Karpas-422 (cell line): ENCODE measurements at regions not wholly inside any gene's neighbourhood (a gene's known extent, or its start where the extent isn't known, plus 50 kb on each side); places are given as distances from the start of the nearest gene placed in this dataset.
"Not testable (repeated sequence)": the region's sequence is repeated elsewhere in the genome, so short reads cannot be mapped to it uniquely, and the experiment has no call there.

Source experiments
- DNase-seq: peaks from one replicate; pipeline ENCODE4 v3.0.0-alpha.2; 2015
- H2AFZ ChIP-seq: fragments of 200-600 bp; sonication (generic); 2 replicates; pipeline ENCODE4 v1.6.1; 2014; ENCODE audit warnings: antibody characterized with exemption, low read length, mixed read lengths
- H3K27ac ChIP-seq: fragments of 200-600 bp; sonication (generic); 2 replicates; pipeline ENCODE4 v1.5.1; 2014; ENCODE audit warnings: mild to moderate bottlenecking, low read length, moderate library complexity
- H3K27me3 ChIP-seq: fragments of 200-600 bp; sonication (generic); 2 replicates; pipeline ENCODE4 v1.6.1; 2014; ENCODE audit warnings: low read length, mixed read lengths
- H3K36me3 ChIP-seq: fragments of 200-600 bp; sonication (generic); 2 replicates; pipeline ENCODE4 v1.6.1; 2014; ENCODE audit warnings: low read length, mixed read lengths; ENCODE audit not compliant: insufficient read depth
- H3K4me1 ChIP-seq: fragments of 200-600 bp; sonication (generic); 2 replicates; pipeline ENCODE4 v1.6.1; 2014; ENCODE audit warnings: mild to moderate bottlenecking, low read length, mixed read lengths
- H3K4me2 ChIP-seq: fragments of 200-600 bp; sonication (generic); 2 replicates; pipeline ENCODE4 v1.6.1; 2014; ENCODE audit warnings: low read length, low read depth, mild to moderate bottlenecking; ENCODE audit not compliant: poor library complexity, severe bottlenecking
- H3K4me3 ChIP-seq: fragments of 200-600 bp; sonication (generic); 2 replicates; pipeline ENCODE4 v1.5.1; 2014; ENCODE audit warnings: mild to moderate bottlenecking, antibody characterized with exemption, low read length, mixed read lengths
- H3K79me2 ChIP-seq: fragments of 200-600 bp; sonication (generic); 2 replicates; pipeline ENCODE4 v1.6.1; 2014; ENCODE audit warnings: mild to moderate bottlenecking, low read length, mixed read lengths
- H3K9ac ChIP-seq: fragments of 200-600 bp; sonication (generic); 2 replicates; pipeline ENCODE4 v1.6.0; 2014; ENCODE audit warnings: low read length
- H3K9me2 ChIP-seq: fragments of 200-600 bp; sonication (generic), shearing (Covaris generic); replicated peaks from 2 replicates; pipeline ENCODE4 v1.6.0; 2014; ENCODE audit warnings: mild to moderate bottlenecking, low read length, moderate library complexity; ENCODE audit not compliant: insufficient read depth
- H3K9me3 ChIP-seq: fragments of 300-700, 200-600 bp; sonication (generic); 2 replicates; pipeline ENCODE4 v1.6.1; 2014; ENCODE audit warnings: low read length, mixed read lengths
- H4K20me1 ChIP-seq: fragments of 200-600 bp; sonication (generic); 2 replicates; pipeline ENCODE4 v1.6.1; 2014; ENCODE audit warnings: mild to moderate bottlenecking, antibody characterized with exemption, low read length, low read depth; ENCODE audit not compliant: insufficient read depth

DNA sequence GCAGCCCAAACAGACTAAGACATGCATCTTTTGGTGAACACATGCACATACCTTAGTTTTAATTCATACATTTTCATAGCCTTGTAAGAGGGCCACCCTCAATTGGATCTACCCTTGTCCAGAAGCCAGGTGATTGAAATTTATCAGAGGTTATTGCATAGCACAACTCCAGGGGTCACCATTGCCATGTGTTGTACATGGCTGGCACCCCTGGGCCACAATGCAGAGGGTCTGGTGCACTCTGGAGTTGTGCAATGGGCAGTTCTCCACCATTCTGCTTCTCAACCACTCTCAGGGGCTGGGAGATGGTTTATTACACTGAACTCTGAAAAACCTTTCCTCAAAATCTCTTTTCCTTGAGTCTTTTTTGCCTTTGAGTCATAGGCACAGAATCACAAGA is 184.4 kb upstream of the CXorf66 start:
- no peaks in the 10 kb centered on the region for H3K36me3 ChIP-seq
- no peaks in the 10 kb centered on the region for H3K9me2 ChIP-seq
- no peak overlapping the region for H3K4me3 ChIP-seq
- no peaks in the 10 kb centered on the region for H3K79me2 ChIP-seq
- no peaks in the 10 kb centered on the region for H3K4me1 ChIP-seq
- H3K9ac ChIP-seq = no peak overlapping the region
- no peak overlapping the region for H3K27ac ChIP-seq
- H4K20me1 ChIP-seq = no peaks in the 10 kb centered on the region
- peaks cover 3% of the 10 kb centered on the region; the same call in 1 of the 2 replicates for H3K9me3 ChIP-seq
- H3K4me2 ChIP-seq = no peak overlapping the region
- H2AFZ ChIP-seq = no peak overlapping the region
- DNase-seq = no peak
- H3K27me3 ChIP-seq = no peaks in the 10 kb centered on the region

GRCh38 chrX:140141444-140142029 is 176.2 kb upstream of the CXorf66 start:
- DNase-seq = peak; percentile 79
- no peaks in the 10 kb centered on the region for H3K9me2 ChIP-seq
- H3K36me3 ChIP-seq = no peaks in the 10 kb centered on the region
- H3K4me1 ChIP-seq = no peaks in the 10 kb centered on the region
- no peaks in the 10 kb centered on the region for H3K27me3 ChIP-seq
- no peaks in the 10 kb centered on the region for H4K20me1 ChIP-seq
- no peak overlapping the region for H3K27ac ChIP-seq
- no peak overlapping the region for H3K4me2 ChIP-seq
- H3K9ac ChIP-seq = no peak overlapping the region
- peaks cover 2% of the 10 kb centered on the region; the same call in 1 of the 2 replicates for H3K9me3 ChIP-seq
- no peak overlapping the region for H3K4me3 ChIP-seq
- H2AFZ ChIP-seq = no peak overlapping the region
- no peaks in the 10 kb centered on the region for H3K79me2 ChIP-seq

- not testable (repeated sequence) for H3K27me3 ChIP-seq, H3K36me3 ChIP-seq, H3K79me2 ChIP-seq, H3K27ac ChIP-seq, H2AFZ ChIP-seq, H3K4me2 ChIP-seq, H3K9me2 ChIP-seq, H3K4me3 ChIP-seq, H3K9me3 ChIP-seq, DNase-seq, H3K4me1 ChIP-seq, H3K9ac ChIP-seq, H4K20me1 ChIP-seq
Measured at GRCh38 chrX:140138492-140138891, 173.2 kb upstream of the CXorf66 start.

DNA sequence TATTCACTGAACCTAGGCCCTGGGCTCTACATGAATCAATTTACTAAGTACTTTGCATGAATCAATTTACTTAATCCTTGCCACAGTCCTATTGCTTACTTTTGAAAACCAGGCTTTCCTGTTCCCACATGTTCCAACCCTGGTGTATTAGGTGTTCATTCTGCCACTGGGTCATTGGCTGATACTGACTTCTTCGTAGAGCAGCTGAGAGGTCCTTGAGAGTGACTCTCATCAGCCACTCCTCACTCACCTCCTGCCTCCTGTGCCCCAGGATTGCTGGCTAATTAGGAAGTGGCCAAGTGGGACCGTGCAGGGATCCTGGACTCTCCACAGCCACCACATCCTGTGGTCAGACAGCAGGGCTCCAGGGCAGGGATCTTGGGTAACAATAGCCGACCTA is 172.7 kb upstream of the CXorf66 start:
- not testable (repeated sequence) for H3K27ac ChIP-seq, H3K79me2 ChIP-seq, H3K4me1 ChIP-seq

DNA sequence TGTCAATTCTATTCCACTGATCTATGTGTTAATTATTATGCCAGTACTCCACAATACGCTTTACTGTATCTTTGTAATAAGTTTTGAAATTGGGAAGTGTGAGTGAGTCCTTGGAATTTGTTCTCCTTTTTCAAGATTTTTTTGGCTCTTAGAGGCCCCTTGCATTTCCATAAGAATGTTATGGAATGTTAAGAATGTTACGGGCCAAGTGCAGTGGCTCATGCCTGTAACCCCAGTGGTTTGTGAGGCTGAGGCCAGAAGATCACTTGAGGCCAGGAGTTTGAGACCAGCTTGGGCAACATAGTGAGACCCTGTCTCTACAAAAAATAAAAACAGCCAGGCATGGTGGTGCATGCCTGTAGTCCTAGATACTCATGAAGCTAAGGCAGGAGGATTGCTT is 167.6 kb upstream of the CXorf66 start:
- H3K9ac ChIP-seq = no peak overlapping the region
- no peaks in the 10 kb centered on the region for H3K4me1 ChIP-seq
- H3K9me3 ChIP-seq = peaks cover 10% of the 10 kb centered on the region; the same call in 1 of the 2 replicates
- no peaks in the 10 kb centered on the region for H3K9me2 ChIP-seq
- H3K79me2 ChIP-seq = no peaks in the 10 kb centered on the region
- no peak overlapping the region for H3K4me2 ChIP-seq
- H3K36me3 ChIP-seq = no peaks in the 10 kb centered on the region
- no peak overlapping the region for H2AFZ ChIP-seq
- no peak overlapping the region for H3K27ac ChIP-seq
- H4K20me1 ChIP-seq = no peaks in the 10 kb centered on the region
- DNase-seq = no peak
- no peak overlapping the region for H3K4me3 ChIP-seq
- no peaks in the 10 kb centered on the region for H3K27me3 ChIP-seq

More for the DNA sequence above, 172.7 kb upstream of the CXorf66 start:
- H3K27me3 ChIP-seq, H3K36me3 ChIP-seq, H4K20me1 ChIP-seq, H3K4me2 ChIP-seq, H3K9me3 ChIP-seq, H3K9ac ChIP-seq, H3K4me3 ChIP-seq, H3K9me2 ChIP-seq, DNase-seq, H2AFZ ChIP-seq: not testable (repeated sequence)

GRCh38 chrX:140123446-140123845 is 158.1 kb upstream of the CXorf66 start:
- H3K79me2 ChIP-seq = no peaks in the 10 kb centered on the region
- no peaks in the 10 kb centered on the region for H3K36me3 ChIP-seq
- no peak overlapping the region for H2AFZ ChIP-seq
- H3K9me3 ChIP-seq = peaks cover 2% of the 10 kb centered on the region; the same call in 1 of the 2 replicates
- H3K4me1 ChIP-seq = no peaks in the 10 kb centered on the region
- no peaks in the 10 kb centered on the region for H3K9me2 ChIP-seq
- no peaks in the 10 kb centered on the region for H4K20me1 ChIP-seq
- H3K27ac ChIP-seq = no peak overlapping the region
- H3K9ac ChIP-seq = no peak overlapping the region
- no peaks in the 10 kb centered on the region for H3K27me3 ChIP-seq
- H3K4me3 ChIP-seq = no peak overlapping the region
- no peak for DNase-seq
- H3K4me2 ChIP-seq = no peak overlapping the region

- H2AFZ ChIP-seq, H3K36me3 ChIP-seq, DNase-seq, H4K20me1 ChIP-seq, H3K9ac ChIP-seq, H3K4me2 ChIP-seq, H3K27ac ChIP-seq, H3K4me1 ChIP-seq, H3K9me3 ChIP-seq, H3K4me3 ChIP-seq, H3K9me2 ChIP-seq, H3K79me2 ChIP-seq, H3K27me3 ChIP-seq: not testable (repeated sequence)
Measured at GRCh38 chrX:140114059-140114458, 148.7 kb upstream of the CXorf66 start.

DNA sequence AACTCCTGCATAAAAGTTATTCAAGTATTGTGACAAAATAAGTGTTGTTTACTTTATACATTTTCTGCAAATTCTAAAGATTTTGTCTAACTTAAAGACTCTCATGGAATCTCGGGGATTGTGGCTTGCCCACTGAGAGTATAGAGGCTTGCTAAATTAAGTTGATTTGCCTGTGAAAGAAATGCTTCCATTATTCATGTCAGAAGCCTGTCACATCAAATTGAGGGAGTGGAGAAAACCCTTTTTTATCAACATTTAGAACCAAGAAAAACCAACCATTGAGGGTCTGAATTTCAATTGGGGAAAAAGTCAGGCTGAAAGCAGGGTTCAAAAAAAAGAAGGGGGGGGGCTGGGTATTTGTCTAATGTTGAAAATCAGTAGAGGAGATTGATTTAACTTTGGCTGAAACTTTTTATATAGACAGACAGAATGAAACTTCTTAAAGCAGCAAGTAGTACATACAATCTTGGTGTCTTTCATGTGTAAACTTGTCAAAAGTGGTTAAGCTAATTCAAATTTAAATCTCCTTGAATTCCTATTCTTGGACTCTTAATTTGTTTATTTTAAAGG is 144.8 kb upstream of the CXorf66 start:
- no peaks in the 10 kb centered on the region for H3K27me3 ChIP-seq
- H2AFZ ChIP-seq = no peak overlapping the region
- no peaks in the 10 kb centered on the region for H3K9me2 ChIP-seq
- H3K4me2 ChIP-seq = no peak overlapping the region
- H3K9ac ChIP-seq = no peak overlapping the region
- H4K20me1 ChIP-seq = no peaks in the 10 kb centered on the region
- no peaks in the 10 kb centered on the region for H3K79me2 ChIP-seq
- H3K4me1 ChIP-seq = no peaks in the 10 kb centered on the region
- H3K36me3 ChIP-seq = no peaks in the 10 kb centered on the region
- H3K4me3 ChIP-seq = no peak overlapping the region
- no peak overlapping the region for H3K27ac ChIP-seq
- DNase-seq = no peak
- no peaks in the 10 kb centered on the region for H3K9me3 ChIP-seq
